Epithelial cell of proximal tubule (primary cell): ENCODE measurements at regions not wholly inside any gene's neighbourhood (a gene's known extent, or its start where the extent isn't known, plus 50 kb on each side); places are given as distances from the start of the nearest gene placed in this dataset.

ENCODE experiments used
- DNase-seq: peaks from one replicate; pipeline ENCODE4 v3.0.0-alpha.2; 2011; ENCODE audit warnings: low read depth
- H3K4me3 ChIP-seq: 2 replicates; pipeline ENCODE4 v1.5.1; 2011; ENCODE audit warnings: low read depth, mild to moderate bottlenecking, low read length
- CTCF ChIP-seq: conservative IDR thresholded peaks from 2 replicates; pipeline ENCODE4 v1.5.1; 2012; ENCODE audit warnings: low read depth, mild to moderate bottlenecking, low read length

GRCh38 chr13:75038393-75039113 is 443.4 kb downstream of the TBC1D4 start:
- no peak overlapping the region for H3K4me3 ChIP-seq
- no peak for TF ChIP-seq CTCF
- DNase-seq: no peak

- H3K4me3 ChIP-seq: no peak overlapping the region
- DNase-seq: no peak
- no peak for TF ChIP-seq CTCF
These were observed 456.0 kb downstream of the TBC1D4 start for GRCh38 chr13:75025956-75026355.

DNA sequence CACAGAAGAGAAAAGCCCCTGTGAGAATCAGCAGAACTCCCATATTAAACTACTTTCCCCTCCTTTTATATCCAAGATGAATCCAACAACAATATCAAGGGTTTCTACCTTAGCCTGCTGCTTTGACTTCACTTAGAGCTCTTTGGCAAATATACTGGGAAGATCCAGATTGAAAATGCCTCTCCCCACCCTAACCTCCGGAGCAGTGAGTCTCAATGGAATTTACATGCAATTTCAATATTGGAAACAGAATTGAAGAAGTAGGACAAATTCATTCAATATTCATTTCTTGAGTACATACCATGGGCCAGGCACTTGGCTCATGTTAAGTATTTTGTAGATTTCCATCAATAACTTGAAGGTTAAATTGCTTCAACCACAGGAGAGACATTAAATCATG is 457.4 kb downstream of the TBC1D4 start:
- H3K4me3 ChIP-seq: no peak overlapping the region
- no peak for TF ChIP-seq CTCF
- DNase-seq: no peak

DNA sequence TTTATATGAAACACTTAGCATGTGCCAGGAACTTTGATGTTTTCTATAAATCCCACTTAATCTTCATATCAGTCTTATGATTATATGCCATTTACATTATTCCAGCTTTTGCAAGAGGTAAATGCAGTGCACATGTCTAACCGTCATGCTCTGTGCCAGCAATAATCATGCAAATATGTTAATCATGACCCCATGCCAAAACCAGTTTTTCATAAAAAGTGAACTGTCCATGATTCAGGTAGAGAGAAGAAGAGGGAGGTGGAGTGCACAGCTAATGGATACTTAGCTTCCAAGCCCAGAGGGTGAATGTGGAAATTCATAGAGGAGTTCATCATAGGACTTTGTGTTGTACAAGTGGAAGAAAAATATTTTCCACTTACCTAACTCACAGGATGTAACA is 458.4 kb downstream of the TBC1D4 start:
- no peak for TF ChIP-seq CTCF
- no peak overlapping the region for H3K4me3 ChIP-seq
- no peak for DNase-seq

- no peak for TF ChIP-seq CTCF
- H3K4me3 ChIP-seq: no peak overlapping the region
- DNase-seq: peak; percentile 18
These were observed 460.8 kb downstream of the TBC1D4 start for GRCh38 chr13:75021151-75021550.

- no peak overlapping the region for H3K4me3 ChIP-seq
- DNase-seq: no peak
- TF ChIP-seq CTCF: no peak
These were observed 465.7 kb downstream of the TBC1D4 start for GRCh38 chr13:75016225-75016624.

DNA sequence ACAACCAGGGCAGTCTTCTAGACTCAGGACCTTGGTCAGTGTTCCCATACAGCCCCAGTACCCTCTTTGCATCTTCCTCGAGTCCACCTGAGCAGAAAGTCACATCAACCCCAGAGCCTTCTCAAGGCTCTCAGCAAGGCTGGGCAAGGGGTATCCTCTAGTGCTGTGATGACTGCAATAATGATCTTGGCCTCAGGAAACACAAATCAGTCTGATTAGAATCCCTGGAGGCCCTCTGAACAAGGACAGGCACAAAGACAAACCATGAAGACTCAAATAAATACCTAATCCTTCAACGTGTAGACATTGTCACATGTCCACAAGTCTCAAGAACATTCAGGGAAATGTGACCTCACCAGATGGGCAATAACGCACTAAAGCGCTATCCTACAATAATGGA is 468.2 kb downstream of the TBC1D4 start:
- TF ChIP-seq CTCF: no peak
- H3K4me3 ChIP-seq: no peak overlapping the region
- no peak for DNase-seq
